ENCODE measurements at regions not wholly inside any gene's neighbourhood (a gene's known extent, or its start where the extent isn't known, plus 50 kb on each side); places are given as distances from the start of the nearest gene placed in this dataset.

DNA sequence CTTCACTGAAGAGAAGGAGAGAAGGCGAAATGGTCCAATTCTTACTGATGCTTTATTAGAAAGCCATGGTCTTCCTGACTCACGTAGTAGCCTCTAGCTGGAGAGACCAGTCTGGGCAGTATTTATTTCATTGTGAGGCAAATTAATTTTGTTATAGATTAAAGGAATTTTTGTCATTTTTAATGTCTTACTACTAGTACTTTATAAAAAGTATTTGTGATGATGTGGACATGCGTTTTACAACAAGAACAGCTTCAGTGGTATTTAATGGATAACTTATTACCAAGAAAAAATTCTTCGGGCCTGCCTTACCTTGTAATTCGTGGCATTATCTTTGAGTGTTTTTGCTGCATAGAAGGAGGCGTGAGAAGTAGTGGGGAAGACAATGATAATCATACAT is 339.4 kb upstream of the SHH start:
- TF ChIP-seq EZH2 (IDR thresholded peaks at IDR 0.05; ENCODE audit: borderline replicate concordance, low read length) = no peak
- TF ChIP-seq, protein P1, sequence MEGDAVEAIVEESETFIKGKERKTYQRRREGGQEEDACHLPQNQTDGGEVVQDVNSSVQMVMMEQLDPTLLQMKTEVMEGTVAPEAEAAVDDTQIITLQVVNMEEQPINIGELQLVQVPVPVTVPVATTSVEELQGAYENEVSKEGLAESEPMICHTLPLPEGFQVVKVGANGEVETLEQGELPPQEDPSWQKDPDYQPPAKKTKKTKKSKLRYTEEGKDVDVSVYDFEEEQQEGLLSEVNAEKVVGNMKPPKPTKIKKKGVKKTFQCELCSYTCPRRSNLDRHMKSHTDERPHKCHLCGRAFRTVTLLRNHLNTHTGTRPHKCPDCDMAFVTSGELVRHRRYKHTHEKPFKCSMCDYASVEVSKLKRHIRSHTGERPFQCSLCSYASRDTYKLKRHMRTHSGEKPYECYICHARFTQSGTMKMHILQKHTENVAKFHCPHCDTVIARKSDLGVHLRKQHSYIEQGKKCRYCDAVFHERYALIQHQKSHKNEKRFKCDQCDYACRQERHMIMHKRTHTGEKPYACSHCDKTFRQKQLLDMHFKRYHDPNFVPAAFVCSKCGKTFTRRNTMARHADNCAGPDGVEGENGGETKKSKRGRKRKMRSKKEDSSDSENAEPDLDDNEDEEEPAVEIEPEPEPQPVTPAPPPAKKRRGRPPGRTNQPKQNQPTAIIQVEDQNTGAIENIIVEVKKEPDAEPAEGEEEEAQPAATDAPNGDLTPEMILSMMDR (conservative IDR thresholded peaks at IDR 0.05 in 1 of 2, IDR thresholded peaks at IDR 0.05 in 1 of 2; ENCODE audit: extremely low read depth in 1 of 2, insufficient read depth in 1 of 2, low read depth in 1 of 2, low read length in 2 of 2) = no peak

Data from mammary epithelial cell (primary cell).